Lung (tissue), 11 donors: ENCODE measurements at regions not wholly inside any gene's neighbourhood (a gene's known extent, or its start where the extent isn't known, plus 50 kb on each side); places are given as distances from the start of the nearest gene placed in this dataset.

Source experiments
- ATAC-seq: fragments of 200-7000 bp; cut with Tn5 transposase; one replicate; pipeline ENCODE4 v1.9.1; 2020; ENCODE audit warnings: moderate number of reproducible peaks; ENCODE audit not compliant: insufficient read depth, low FRiP score
- DNase-seq, 3 donors: peaks; one replicate each; pipeline ENCODE4 v3.0.0-alpha.2; 2013 to 2017
- H3K27ac ChIP-seq, 2 donors: one replicate each; pipeline ENCODE4 v1.5.1; 2013; ENCODE audit warnings: mild to moderate bottlenecking in 2 of 2, moderate library complexity in 2 of 2, control low read depth in 1 of 2, inconsistent platforms in 1 of 2, low read depth in 1 of 2, low read length in 1 of 2
- H3K27me3 ChIP-seq, 3 donors: one replicate each; pipeline ENCODE4 v1.5.1; 2013; ENCODE audit warnings: low read length in 2 of 3; ENCODE audit not compliant: control insufficient read depth in 3 of 3, insufficient read depth in 3 of 3
- H3K36me3 ChIP-seq, 4 donors: one replicate each; pipeline ENCODE4 v1.5.1; 2013; ENCODE audit warnings: low read length in 4 of 4, mild to moderate bottlenecking in 1 of 4, moderate library complexity in 1 of 4; ENCODE audit not compliant: control insufficient read depth in 4 of 4, insufficient read depth in 4 of 4
- H3K4me1 ChIP-seq, 5 donors: one replicate each; pipeline ENCODE4 v1.5.1; 2013; ENCODE audit warnings: low read length in 5 of 5, mild to moderate bottlenecking in 2 of 5, moderate library complexity in 1 of 5; ENCODE audit not compliant: control insufficient read depth in 5 of 5, insufficient read depth in 5 of 5
- H3K4me3 ChIP-seq: one replicate; pipeline ENCODE4 v1.5.1; 2013; ENCODE audit warnings: mild to moderate bottlenecking, control low read depth, moderate library complexity
- H3K9ac ChIP-seq, 2 donors: one replicate each; pipeline ENCODE4 v1.5.1; 2013; ENCODE audit warnings: low read length in 2 of 2, control low read depth in 1 of 2; ENCODE audit not compliant: insufficient read depth in 1 of 2
- H3K9me3 ChIP-seq, 4 donors: one replicate each; pipeline ENCODE4 v1.5.1; 2013; ENCODE audit warnings: low read length in 3 of 4, mild to moderate bottlenecking in 1 of 4, moderate library complexity in 1 of 4; ENCODE audit not compliant: control insufficient read depth in 4 of 4, insufficient read depth in 3 of 4
- CTCF ChIP-seq: IDR thresholded peaks from 2 replicates; pipeline ENCODE4 v1.5.1; 2012; ENCODE audit warnings: mild to moderate bottlenecking; ENCODE audit errors: control extremely low read depth, extremely low read depth
- whole genome bisulfite sequencing, 2 donors: extraction: QIAGEN DNeasy Blood & Tissue Kit; methylation state at CpG; one replicate each; pipeline ENCODE4 v1.1.7; 2013; 5-methylcytosine and 5-hydroxymethylcytosine counted together
- donor health status: control.
- donor health status: control.
- donor health status: Bipolar disorder and iron deficiency.
- donor health status: healthy.
- donor health status: DM: yes; HTN: yes; CAD: no.

- no peak for DNase-seq
- no peak overlapping the region for H3K9ac ChIP-seq
- no peak overlapping the region for H3K4me3 ChIP-seq
- WGBS, 2 donors, result 65 to 76% methylated on average over 1 of the region's 1 CpG
- H3K9me3 ChIP-seq, result peaks cover 0 to 4% (median 2%) of the 10 kb centered on the region in 4 donors
- peaks cover 0 to 1% (median 0%) of the 10 kb centered on the region in 5 donors for H3K4me1 ChIP-seq
- no peaks in the 10 kb centered on the region for H3K36me3 ChIP-seq
- TF ChIP-seq CTCF, result no peak
- no peak overlapping the region for H3K27ac ChIP-seq
- no peaks in the 10 kb centered on the region for H3K27me3 ChIP-seq
- no peak for ATAC-seq
These were observed 849.4 kb upstream of the MIR17HG start for GRCh38 chr13:90498096-90498495.

GRCh38 chr13:90498816-90499215 lies 848.7 kb upstream of the MIR17HG start:
- H3K36me3 ChIP-seq, result no peaks in the 10 kb centered on the region

GRCh38 chr13:90500569-90500968 lies 846.9 kb upstream of the MIR17HG start:
- H3K9ac ChIP-seq, result no peak overlapping the region
- H3K27ac ChIP-seq, result no peak overlapping the region
- 67 to 68% methylated on average over 2 of the region's 2 CpGs for WGBS, 2 donors
- no peaks in the 10 kb centered on the region for H3K9me3 ChIP-seq
- no peak for TF ChIP-seq CTCF
- H3K4me1 ChIP-seq, result peaks cover 0 to 1% (median 0%) of the 10 kb centered on the region in 5 donors
- H3K4me3 ChIP-seq, result no peak overlapping the region
- no peak for ATAC-seq
- H3K36me3 ChIP-seq, result no peaks in the 10 kb centered on the region
- no peaks in the 10 kb centered on the region for H3K27me3 ChIP-seq
- no peak for DNase-seq

More at GRCh38 chr13:90498816-90499215, 848.7 kb upstream of the MIR17HG start:
- Histone ChIP-seq H3K9ac (no peak overlapping the region), H3K27ac (no peak overlapping the region), H3K9me3 (peaks cover 0 to 4% (median under 1%) of the 10 kb centered on the region in 4 donors), H3K27me3 (no peaks in the 10 kb centered on the region), H3K4me3 (no peak overlapping the region), H3K4me1 (peaks cover 0 to 1% (median 0%) of the 10 kb centered on the region in 5 donors)
- ATAC-seq (no peak), DNase-seq (no peak)
- WGBS, 2 donors, result 29 to 53% methylated on average over 1 of the region's 1 CpG
- TF ChIP-seq CTCF, result no peak

GRCh38 chr13:90502153-90502552 lies 845.3 kb upstream of the MIR17HG start:
- no peak for TF ChIP-seq CTCF
- DNase-seq (no peak), ATAC-seq (no peak)
- Histone ChIP-seq H3K4me3 (no peak overlapping the region), H3K4me1 (peaks cover 0 to 1% (median 0%) of the 10 kb centered on the region in 5 donors), H3K9me3 (no peaks in the 10 kb centered on the region), H3K36me3 (no peaks in the 10 kb centered on the region), H3K9ac (no peak overlapping the region), H3K27ac (no peak overlapping the region), H3K27me3 (no peaks in the 10 kb centered on the region)
- 95 to 100% methylated on average over 1 of the region's 1 CpG for WGBS, 2 donors
